Endothelial cell of umbilical vein (primary cell): ENCODE measurements at regions not wholly inside any gene's neighbourhood (a gene's known extent, or its start where the extent isn't known, plus 50 kb on each side); places are given as distances from the start of the nearest gene placed in this dataset.

Source experiments
- BruUV-seq: library from RNA; stranded (reverse); fragments of 400-500 nt; replicated peaks from 2 replicates; lab custom pipeline; 2021; lab: Mats Ljungman, UMichigan
- CTCF ChIA-PET: fragments of 300-600, 350-600 bp; sonication (Branson Sonifier 250); formaldehyde crosslinking; loops from one replicate; lab custom pipeline; 2021; ENCODE audit warnings: antibody characterized with exemption, inconsistent platforms; lab: Charles Lee
- POLR2A ChIA-PET: fragments of 300-600, 350-600 bp; sonication (Branson Sonifier 250); formaldehyde crosslinking; loops from one replicate; lab custom pipeline; 2021; ENCODE audit warnings: antibody characterized with exemption, inconsistent platforms; lab: Charles Lee
- DNase-seq: peaks from one replicate; pipeline ENCODE4 v3.0.0-alpha.2; 2011; ENCODE audit warnings: low read depth, low spot score
- FAIRE-seq: peaks from 2 replicates; lab custom pipeline; 2011; peaks lifted over from hg19 to GRCh38; lab: Jason Lieb, UNC
- H2AFZ ChIP-seq: 2 replicates; pipeline ENCODE4 v1.6.0; 2012; ENCODE audit warnings: low read depth, low read length, control low read depth, inconsistent platforms
- H3K27ac ChIP-seq: 2 replicates; pipeline ENCODE4 v1.5.1; 2011; ENCODE audit warnings: low read depth, mild to moderate bottlenecking, control low read depth, low read length, moderate library complexity; ENCODE audit not compliant: insufficient read depth
- H3K27me3 ChIP-seq, 2 experiments: 2 replicates each; pipeline versions ENCODE4 v1.6.0 to v1.6.1; 2011; ENCODE audit warnings: low read length in 2 of 2, mixed read lengths in 1 of 2; ENCODE audit not compliant: control insufficient read depth in 2 of 2, insufficient read depth in 2 of 2
- H3K36me3 ChIP-seq, 2 experiments: 2 replicates in 1 of 2; 3 replicates in 1 of 2; pipeline ENCODE4 v1.5.1; 2011; ENCODE audit warnings: low read length in 2 of 2, mild to moderate bottlenecking in 1 of 2, moderate library complexity in 1 of 2; ENCODE audit not compliant: control insufficient read depth in 2 of 2, insufficient read depth in 2 of 2; ENCODE audit errors: extremely low read depth in 1 of 2
- H3K4me1 ChIP-seq: 3 replicates; pipeline ENCODE4 v1.5.1; 2011; ENCODE audit warnings: mild to moderate bottlenecking, low read length; ENCODE audit not compliant: control insufficient read depth, insufficient read depth; ENCODE audit errors: extremely low read depth
- H3K4me2 ChIP-seq: 2 replicates; pipeline ENCODE4 v1.6.1; 2011; ENCODE audit warnings: low read length, control low read depth, mixed read lengths; ENCODE audit not compliant: insufficient read depth
- H3K4me3 ChIP-seq, 3 experiments: fragments of 200-600 bp in 1 of 3; sonication (generic), shearing (Covaris generic) in 1 of 3; replicated peaks in 1 of 3; 2 replicates each; pipeline ENCODE4 v1.5.1; 2011 to 2016; ENCODE audit warnings: control low read depth in 3 of 3, low read length in 3 of 3, mild to moderate bottlenecking in 2 of 3, inconsistent platforms in 1 of 3, low read depth in 1 of 3, moderate library complexity in 1 of 3; ENCODE audit not compliant: insufficient read depth in 1 of 3
- H3K79me2 ChIP-seq: 2 replicates; pipeline ENCODE4 v1.6.0; 2012; ENCODE audit warnings: low read length, inconsistent platforms; ENCODE audit not compliant: control insufficient read depth, insufficient read depth
- H3K9ac ChIP-seq: replicated peaks from 2 replicates; pipeline ENCODE3; 2011; ENCODE audit warnings: low read length, control low read depth; ENCODE audit not compliant: insufficient read depth; ENCODE audit errors: extremely low read depth
- H3K9me1 ChIP-seq: replicated peaks from 3 replicates; pipeline ENCODE4 v1.6.0; 2011; ENCODE audit warnings: mild to moderate bottlenecking, low read length; ENCODE audit not compliant: control insufficient read depth, insufficient read depth; ENCODE audit errors: extremely low read depth
- H3K9me3 ChIP-seq: replicated peaks from 2 replicates; pipeline ENCODE4 v1.5.1; 2012; ENCODE audit warnings: low read length, inconsistent platforms; ENCODE audit not compliant: control insufficient read depth, insufficient read depth
- H4K20me1 ChIP-seq: replicated peaks from 2 replicates; pipeline ENCODE3; 2011; ENCODE audit warnings: mild to moderate bottlenecking, low read length; ENCODE audit not compliant: control insufficient read depth, insufficient read depth; ENCODE audit errors: extremely low read depth
- EZH2 ChIP-seq: IDR thresholded peaks from 2 replicates; pipeline ENCODE4 v1.6.1; 2012; ENCODE audit warnings: borderline replicate concordance, low read depth, mild to moderate bottlenecking, moderate library complexity, low read length, inconsistent platforms; ENCODE audit not compliant: severe bottlenecking
- FOS ChIP-seq: IDR thresholded peaks from 2 replicates; pipeline ENCODE4 v1.6.1; 2011; ENCODE audit warnings: mild to moderate bottlenecking, low read length, moderate library complexity, borderline replicate concordance; ENCODE audit not compliant: insufficient read depth
- GATA2 ChIP-seq: IDR thresholded peaks from 2 replicates; pipeline ENCODE4 v1.7.0; 2011; ENCODE audit warnings: low read depth, mild to moderate bottlenecking, moderate library complexity, mixed read lengths, low read length; ENCODE audit not compliant: insufficient read length, insufficient read depth
- JUN ChIP-seq: IDR thresholded peaks from 2 replicates; pipeline ENCODE4 v1.6.1; 2011; ENCODE audit warnings: borderline replicate concordance, low read depth; ENCODE audit not compliant: insufficient read length, insufficient read depth
- MYC ChIP-seq: IDR thresholded peaks from one replicate; pipeline ENCODE4 v1.6.1; 2011; ENCODE audit warnings: mild to moderate bottlenecking, low read depth, low read length
- POLR2A ChIP-seq: IDR thresholded peaks from 2 replicates; pipeline ENCODE4 v1.6.1; 2012; ENCODE audit warnings: low read depth, mild to moderate bottlenecking, control low read depth, low read length
- POLR2AphosphoS5 ChIP-seq: IDR thresholded peaks from 2 replicates; pipeline ENCODE4 v1.6.1; 2012; ENCODE audit warnings: low read depth, mild to moderate bottlenecking, control low read depth, low read length, moderate library complexity; ENCODE audit not compliant: insufficient read depth
- dilution Hi-C: fragments of 300-500 bp; cut with MboI; formaldehyde crosslinking; loops from one replicate; pipeline ENCODE4 v1.15.0; 2019; ENCODE audit warnings: low sequenced_read_pairs; ENCODE audit not compliant: extremely low pct_ligation_motif_present
- intact Hi-C: fragments of 100-400 bp; cut with micrococcal nuclease; formaldehyde crosslinking; loops from one replicate; pipeline ENCODE4 v1.10.0; 2022
- TF ChIP-seq, protein P1 (sequence below): IDR thresholded peaks from 2 replicates; pipeline ENCODE4 v1.6.1; 2011; ENCODE audit not compliant: insufficient read depth, insufficient read length
- TF ChIP-seq, protein P2 (sequence below), 2 donors: IDR thresholded peaks; 1 replicate in 1 of 2; 2 replicates in 1 of 2; pipeline ENCODE4 v1.5.1; 2011; ENCODE audit warnings: low read length in 2 of 2, mild to moderate bottlenecking in 2 of 2, moderate library complexity in 2 of 2, control low read depth in 1 of 2, inconsistent platforms in 1 of 2, low read depth in 1 of 2; ENCODE audit not compliant: insufficient read depth in 1 of 2; ENCODE audit errors: extremely low read depth in 1 of 2

DNA sequence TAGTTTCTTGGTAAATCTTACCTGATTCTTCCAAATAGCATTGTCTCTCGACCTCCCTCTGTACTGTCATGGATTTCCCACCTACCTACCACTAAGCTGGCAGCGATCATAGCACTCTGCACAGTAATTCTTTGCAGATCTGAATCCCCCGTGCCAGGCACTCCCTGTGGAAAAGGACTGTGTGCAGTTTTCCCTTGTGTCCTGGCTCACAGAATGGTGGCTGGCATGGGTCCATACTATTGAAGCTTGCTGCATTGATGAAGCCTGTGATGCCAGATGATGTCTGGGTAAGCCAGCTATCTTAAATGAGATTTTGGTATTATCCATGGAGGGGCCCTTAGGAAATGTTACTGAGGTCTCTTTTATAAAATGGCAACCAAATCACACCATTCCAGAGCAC is 135.7 kb downstream of the RPAP3 start:
- POLR2A ChIA-PET = no interaction called here
- intact Hi-C loops = no loop called here
- Histone ChIP-seq H3K4me3 (no peak overlapping the region), H3K9me1 (no peaks in the 10 kb centered on the region), H3K27ac (no peak overlapping the region), H3K79me2 (no peaks in the 10 kb centered on the region), H3K36me3 (no peaks in the 10 kb centered on the region), H2AFZ (no peak overlapping the region), H3K4me1 (no peaks in the 10 kb centered on the region), H3K9ac (no peak overlapping the region), H3K9me3 (no peaks in the 10 kb centered on the region), H3K4me2 (no peak overlapping the region), H4K20me1 (no peaks in the 10 kb centered on the region), H3K27me3 (peaks cover 6 to 7% of the 10 kb centered on the region in 2 experiments)
- dilution Hi-C loops = no loop called here
- DNase-seq = no peak
- CTCF ChIA-PET = no interaction called here
- no peak for TF ChIP-seq POLR2A
- TF ChIP-seq MYC = no peak
- no peak for TF ChIP-seq JUN
- TF ChIP-seq, protein P1, sequence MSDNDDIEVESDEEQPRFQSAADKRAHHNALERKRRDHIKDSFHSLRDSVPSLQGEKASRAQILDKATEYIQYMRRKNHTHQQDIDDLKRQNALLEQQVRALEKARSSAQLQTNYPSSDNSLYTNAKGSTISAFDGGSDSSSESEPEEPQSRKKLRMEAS = no peak
- FAIRE-seq = no peak
- BruUV-seq = no TSS peak

DNA sequence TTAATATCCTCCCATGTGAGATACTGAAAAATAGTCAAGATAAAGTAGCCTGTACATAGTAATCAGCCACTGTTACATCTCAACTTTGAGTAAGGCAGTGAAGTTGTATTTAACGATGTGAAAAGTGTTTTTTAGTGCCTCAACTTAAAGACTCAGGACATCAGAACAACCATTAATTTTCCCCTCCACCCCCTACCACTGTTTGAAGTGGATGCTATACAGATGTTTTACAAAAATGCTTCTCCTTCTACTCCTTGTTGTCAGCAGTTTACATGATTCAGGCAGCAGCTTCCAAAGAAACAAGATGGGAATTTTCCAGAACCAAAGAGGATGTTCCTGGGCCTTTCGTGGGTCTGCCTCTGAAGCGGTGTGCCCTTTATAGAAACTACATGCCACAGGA is 143.6 kb downstream of the RPAP3 start:
- POLR2A ChIA-PET = no interaction called here
- intact Hi-C loops = no loop called here

More for the DNA sequence above, 143.6 kb downstream of the RPAP3 start:
- no peak overlapping the region for H2AFZ ChIP-seq
- FAIRE-seq (no peak), DNase-seq (no peak)
- H3K4me2 ChIP-seq = no peak overlapping the region
- no peak overlapping the region for H3K27ac ChIP-seq
- H3K4me1 ChIP-seq = no peaks in the 10 kb centered on the region
- no peak overlapping the region for H3K9ac ChIP-seq
- no peaks in the 10 kb centered on the region for H3K36me3 ChIP-seq
- dilution Hi-C loops = no loop called here
- no TSS peak for BruUV-seq
- peaks cover 4 to 5% of the 10 kb centered on the region in 2 experiments for H3K27me3 ChIP-seq
- H3K9me3 ChIP-seq = no peaks in the 10 kb centered on the region
- no peak overlapping the region for H3K4me3 ChIP-seq
- TF ChIP-seq GATA2 (no peak), EZH2 (no peak), FOS (no peak), POLR2A (no peak), JUN (no peak), MYC (no peak), POLR2AphosphoS5 (no peak)
- TF ChIP-seq, protein P1 = no peak
- TF ChIP-seq, protein P2, sequence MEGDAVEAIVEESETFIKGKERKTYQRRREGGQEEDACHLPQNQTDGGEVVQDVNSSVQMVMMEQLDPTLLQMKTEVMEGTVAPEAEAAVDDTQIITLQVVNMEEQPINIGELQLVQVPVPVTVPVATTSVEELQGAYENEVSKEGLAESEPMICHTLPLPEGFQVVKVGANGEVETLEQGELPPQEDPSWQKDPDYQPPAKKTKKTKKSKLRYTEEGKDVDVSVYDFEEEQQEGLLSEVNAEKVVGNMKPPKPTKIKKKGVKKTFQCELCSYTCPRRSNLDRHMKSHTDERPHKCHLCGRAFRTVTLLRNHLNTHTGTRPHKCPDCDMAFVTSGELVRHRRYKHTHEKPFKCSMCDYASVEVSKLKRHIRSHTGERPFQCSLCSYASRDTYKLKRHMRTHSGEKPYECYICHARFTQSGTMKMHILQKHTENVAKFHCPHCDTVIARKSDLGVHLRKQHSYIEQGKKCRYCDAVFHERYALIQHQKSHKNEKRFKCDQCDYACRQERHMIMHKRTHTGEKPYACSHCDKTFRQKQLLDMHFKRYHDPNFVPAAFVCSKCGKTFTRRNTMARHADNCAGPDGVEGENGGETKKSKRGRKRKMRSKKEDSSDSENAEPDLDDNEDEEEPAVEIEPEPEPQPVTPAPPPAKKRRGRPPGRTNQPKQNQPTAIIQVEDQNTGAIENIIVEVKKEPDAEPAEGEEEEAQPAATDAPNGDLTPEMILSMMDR (IDR thresholded peaks at IDR 0.05; ENCODE audit: extremely low read depth in 1 of 2, insufficient read depth in 1 of 2, low read depth in 1 of 2, low read length in 2 of 2) = no peak
- H3K9me1 ChIP-seq = no peaks in the 10 kb centered on the region
- H4K20me1 ChIP-seq = no peaks in the 10 kb centered on the region
- CTCF ChIA-PET = no interaction called here
- no peaks in the 10 kb centered on the region for H3K79me2 ChIP-seq
